ENCODE measurements at regions not wholly inside any gene's neighbourhood (a gene's known extent, or its start where the extent isn't known, plus 50 kb on each side); places are given as distances from the start of the nearest gene placed in this dataset.

DNA sequence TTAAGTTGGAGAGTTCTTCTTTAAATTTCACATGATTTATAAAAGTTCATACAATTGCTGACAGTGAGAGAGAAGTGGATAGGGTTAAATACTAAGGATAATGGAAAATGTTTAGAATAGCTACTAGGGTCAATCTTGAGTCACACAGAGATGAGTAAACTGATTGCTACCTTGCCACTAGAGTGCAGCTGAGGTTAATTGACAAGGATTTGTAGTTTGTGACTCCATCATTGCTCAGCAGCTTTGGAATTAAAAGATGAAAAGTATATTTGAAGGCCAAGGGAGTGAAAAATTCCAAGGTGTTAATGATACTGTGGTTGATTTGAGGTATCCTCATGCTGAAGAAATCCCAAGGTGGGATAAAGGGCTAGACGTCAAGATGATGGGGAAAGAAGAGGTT lies 524.0 kb downstream of the UTRN start (continued):
- no peak for TF ChIP-seq ZBTB14 (CRISPR knock-in tag; IDR thresholded peaks at IDR 0.05)
- no peak for TF ChIP-seq HES4 (CRISPR knock-in tag; IDR thresholded peaks at IDR 0.05; ENCODE audit: borderline replicate concordance)
- TF ChIP-seq TBX3 (IDR thresholded peaks at IDR 0.05; ENCODE audit: borderline replicate concordance), result no peak
- TF ChIP-seq TGIF2 (CRISPR knock-in tag; IDR thresholded peaks at IDR 0.05), result no peak

DNA sequence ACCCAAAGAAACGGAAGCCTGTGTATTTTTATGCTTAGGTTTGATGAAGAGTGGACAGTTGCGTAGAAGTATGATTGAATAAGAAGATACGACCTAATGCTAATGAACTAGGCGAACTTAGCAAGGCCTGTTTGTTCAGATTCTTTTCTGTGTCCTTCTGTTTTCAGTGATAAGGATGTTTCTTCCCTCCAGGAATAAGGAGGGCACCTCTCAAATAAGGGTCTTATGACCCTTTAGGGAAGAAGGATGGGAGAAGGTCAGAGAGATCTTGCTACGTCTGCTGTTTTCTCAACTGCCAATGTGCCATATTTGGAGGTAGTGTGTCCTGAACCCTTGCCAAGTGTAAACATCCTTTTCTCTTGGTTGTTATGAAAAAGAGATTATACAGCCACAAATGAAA lies 524.8 kb downstream of the UTRN start:
- no peaks in the 10 kb centered on the region for H4K20me1 ChIP-seq (ENCODE audit: insufficient read depth, low read length)
- no peak overlapping the region for H3K9ac ChIP-seq (ENCODE audit: insufficient read depth, low read depth, low read length)
- ChIA-PET POLR2A (no interaction called here), CTCF (ENCODE audit: low intra/inter-chr PET ratio, low total read pairs) (no interaction called here)
- H3K4me3 ChIP-seq (replicated peaks in 1 of 3; ENCODE audit: insufficient read depth in 1 of 3, low read depth in 2 of 3, low read length in 3 of 3), result no peak overlapping the region
- intact Hi-C loops (cut with micrococcal nuclease; ENCODE audit: unreplicated experiment) (no loop called here), in situ Hi-C loops (cut with HindIII; ENCODE audit: extremely low pct_ligation_motif_present, low pct_unique_long_range_greater_than_20kb) (no loop called here)
- WGBS (ENCODE audit: low lambda C conversion rate), result over 99% methylated on average over 5 of the region's 5 CpGs
- H3K27ac ChIP-seq (ENCODE audit: extremely low read length, insufficient read depth, low read length), result no peak overlapping the region
- ATAC-seq (no peak), DNase-seq (ENCODE audit: low spot score) (no peak), FAIRE-seq (no peak)
- TF ChIP-seq E2F5 (CRISPR knock-in tag; conservative IDR thresholded peaks at IDR 0.05) (no peak), TGIF2 (CRISPR knock-in tag; IDR thresholded peaks at IDR 0.05) (no peak), ZNF75D (CRISPR knock-in tag; IDR thresholded peaks at IDR 0.05; ENCODE audit: borderline replicate concordance) (no peak), CBX5 (CRISPR knock-in tag; IDR thresholded peaks at IDR 0.05; ENCODE audit: borderline replicate concordance) (no peak), PITX1 (CRISPR knock-in tag; IDR thresholded peaks at IDR 0.05) (no peak), KLF11 (CRISPR knock-in tag; IDR thresholded peaks at IDR 0.05) (no peak)
- TF ChIP-seq, protein P1, sequence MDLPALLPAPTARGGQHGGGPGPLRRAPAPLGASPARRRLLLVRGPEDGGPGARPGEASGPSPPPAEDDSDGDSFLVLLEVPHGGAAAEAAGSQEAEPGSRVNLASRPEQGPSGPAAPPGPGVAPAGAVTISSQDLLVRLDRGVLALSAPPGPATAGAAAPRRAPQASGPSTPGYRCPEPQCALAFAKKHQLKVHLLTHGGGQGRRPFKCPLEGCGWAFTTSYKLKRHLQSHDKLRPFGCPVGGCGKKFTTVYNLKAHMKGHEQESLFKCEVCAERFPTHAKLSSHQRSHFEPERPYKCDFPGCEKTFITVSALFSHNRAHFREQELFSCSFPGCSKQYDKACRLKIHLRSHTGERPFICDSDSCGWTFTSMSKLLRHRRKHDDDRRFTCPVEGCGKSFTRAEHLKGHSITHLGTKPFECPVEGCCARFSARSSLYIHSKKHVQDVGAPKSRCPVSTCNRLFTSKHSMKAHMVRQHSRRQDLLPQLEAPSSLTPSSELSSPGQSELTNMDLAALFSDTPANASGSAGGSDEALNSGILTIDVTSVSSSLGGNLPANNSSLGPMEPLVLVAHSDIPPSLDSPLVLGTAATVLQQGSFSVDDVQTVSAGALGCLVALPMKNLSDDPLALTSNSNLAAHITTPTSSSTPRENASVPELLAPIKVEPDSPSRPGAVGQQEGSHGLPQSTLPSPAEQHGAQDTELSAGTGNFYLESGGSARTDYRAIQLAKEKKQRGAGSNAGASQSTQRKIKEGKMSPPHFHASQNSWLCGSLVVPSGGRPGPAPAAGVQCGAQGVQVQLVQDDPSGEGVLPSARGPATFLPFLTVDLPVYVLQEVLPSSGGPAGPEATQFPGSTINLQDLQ (CRISPR knock-in tag; IDR thresholded peaks at IDR 0.05), result no peak
- TF ChIP-seq, protein P2, sequence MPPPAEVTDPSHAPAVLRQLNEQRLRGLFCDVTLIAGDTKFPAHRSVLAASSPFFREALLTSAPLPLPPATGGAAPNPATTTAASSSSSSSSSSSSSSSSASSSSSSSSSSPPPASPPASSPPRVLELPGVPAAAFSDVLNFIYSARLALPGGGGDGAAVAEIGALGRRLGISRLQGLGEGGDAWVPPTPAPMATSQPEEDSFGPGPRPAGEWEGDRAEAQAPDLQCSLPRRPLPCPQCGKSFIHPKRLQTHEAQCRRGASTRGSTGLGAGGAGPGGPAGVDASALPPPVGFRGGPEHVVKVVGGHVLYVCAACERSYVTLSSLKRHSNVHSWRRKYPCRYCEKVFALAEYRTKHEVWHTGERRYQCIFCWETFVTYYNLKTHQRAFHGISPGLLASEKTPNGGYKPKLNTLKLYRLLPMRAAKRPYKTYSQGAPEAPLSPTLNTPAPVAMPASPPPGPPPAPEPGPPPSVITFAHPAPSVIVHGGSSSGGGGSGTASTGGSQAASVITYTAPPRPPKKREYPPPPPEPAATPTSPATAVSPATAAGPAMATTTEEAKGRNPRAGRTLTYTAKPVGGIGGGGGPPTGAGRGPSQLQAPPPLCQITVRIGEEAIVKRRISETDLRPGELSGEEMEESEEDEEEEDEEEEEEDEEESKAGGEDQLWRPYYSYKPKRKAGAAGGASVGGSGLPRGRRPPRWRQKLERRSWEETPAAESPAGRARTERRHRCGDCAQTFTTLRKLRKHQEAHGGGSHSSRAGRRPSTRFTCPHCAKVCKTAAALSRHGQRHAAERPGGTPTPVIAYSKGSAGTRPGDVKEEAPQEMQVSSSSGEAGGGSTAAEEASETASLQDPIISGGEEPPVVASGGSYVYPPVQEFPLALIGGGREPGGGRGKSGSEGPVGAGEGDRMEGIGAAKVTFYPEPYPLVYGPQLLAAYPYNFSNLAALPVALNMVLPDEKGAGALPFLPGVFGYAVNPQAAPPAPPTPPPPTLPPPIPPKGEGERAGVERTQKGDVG (CRISPR knock-in tag; IDR thresholded peaks at IDR 0.05; ENCODE audit: borderline replicate concordance), result no peak
- H3K79me2 ChIP-seq (ENCODE audit: insufficient read depth, low read length), result no peaks in the 10 kb centered on the region
- H3K4me2 ChIP-seq (ENCODE audit: low read depth, low read length), result no peak overlapping the region
- no peaks in the 10 kb centered on the region for H3K27me3 ChIP-seq (ENCODE audit: control insufficient read depth in 1 of 2, insufficient read depth in 2 of 2, low read length in 2 of 2)
- no peak overlapping the region for H2AFZ ChIP-seq (ENCODE audit: low read length)
- no peaks in the 10 kb centered on the region for H3K9me3 ChIP-seq (ENCODE audit: low read length)
- H3K4me1 ChIP-seq (ENCODE audit: insufficient read depth, low read length), result no peaks in the 10 kb centered on the region
- BruUV-seq (replicated peaks), result no TSS peak
- H3K36me3 ChIP-seq (replicated peaks in 1 of 2; ENCODE audit: control insufficient read depth in 1 of 2, insufficient read depth in 2 of 2, low read length in 2 of 2), result peaks cover 8 to 45% of the 10 kb centered on the region in 2 experiments

All from HepG2 (cell line).